ENCODE measurements at regions not wholly inside any gene's neighbourhood (a gene's known extent, or its start where the extent isn't known, plus 50 kb on each side); places are given as distances from the start of the nearest gene placed in this dataset.

DNA sequence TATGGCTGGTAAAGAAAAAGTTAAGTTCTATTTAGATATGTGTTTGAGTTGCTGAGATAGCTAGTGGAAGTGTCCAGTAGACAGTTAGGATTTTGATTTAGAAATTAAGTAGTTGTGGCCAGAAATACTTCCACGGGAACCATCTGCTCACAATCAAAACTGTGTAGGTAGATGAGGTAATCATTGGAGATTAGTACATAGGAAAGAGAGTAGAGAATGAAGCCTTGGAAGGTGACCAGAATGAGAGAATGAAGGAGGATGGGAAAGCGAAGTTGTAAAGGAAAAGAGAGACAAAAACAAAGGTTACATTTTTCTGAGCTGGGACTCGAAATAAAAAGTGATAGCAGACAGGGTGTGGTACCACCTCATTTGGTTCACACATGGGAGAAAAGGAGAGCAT lies 296.9 kb upstream of the SORL1-AS1 start:
- TF ChIP-seq, protein P1, sequence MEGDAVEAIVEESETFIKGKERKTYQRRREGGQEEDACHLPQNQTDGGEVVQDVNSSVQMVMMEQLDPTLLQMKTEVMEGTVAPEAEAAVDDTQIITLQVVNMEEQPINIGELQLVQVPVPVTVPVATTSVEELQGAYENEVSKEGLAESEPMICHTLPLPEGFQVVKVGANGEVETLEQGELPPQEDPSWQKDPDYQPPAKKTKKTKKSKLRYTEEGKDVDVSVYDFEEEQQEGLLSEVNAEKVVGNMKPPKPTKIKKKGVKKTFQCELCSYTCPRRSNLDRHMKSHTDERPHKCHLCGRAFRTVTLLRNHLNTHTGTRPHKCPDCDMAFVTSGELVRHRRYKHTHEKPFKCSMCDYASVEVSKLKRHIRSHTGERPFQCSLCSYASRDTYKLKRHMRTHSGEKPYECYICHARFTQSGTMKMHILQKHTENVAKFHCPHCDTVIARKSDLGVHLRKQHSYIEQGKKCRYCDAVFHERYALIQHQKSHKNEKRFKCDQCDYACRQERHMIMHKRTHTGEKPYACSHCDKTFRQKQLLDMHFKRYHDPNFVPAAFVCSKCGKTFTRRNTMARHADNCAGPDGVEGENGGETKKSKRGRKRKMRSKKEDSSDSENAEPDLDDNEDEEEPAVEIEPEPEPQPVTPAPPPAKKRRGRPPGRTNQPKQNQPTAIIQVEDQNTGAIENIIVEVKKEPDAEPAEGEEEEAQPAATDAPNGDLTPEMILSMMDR (optimal IDR thresholded peaks at IDR 0.05 in 1 of 3, IDR thresholded peaks at IDR 0.05 in 1 of 3, conservative IDR thresholded peaks at IDR 0.05 in 1 of 3; ENCODE audit: extremely low read depth in 1 of 3, insufficient read depth in 2 of 3, low read length in 3 of 3) = no peak
- TF ChIP-seq EZH2 (IDR thresholded peaks at IDR 0.05; ENCODE audit: low read length) = no peak

All from keratinocyte (primary cell).